Fibroblast of lung (primary cell): ENCODE measurements at regions not wholly inside any gene's neighbourhood (a gene's known extent, or its start where the extent isn't known, plus 50 kb on each side); places are given as distances from the start of the nearest gene placed in this dataset.

ENCODE experiments used
- EZH2 ChIP-seq: IDR thresholded peaks from 2 replicates; pipeline ENCODE4 v1.5.1; 2012; ENCODE audit warnings: low read length, control low read depth, mild to moderate bottlenecking; ENCODE audit errors: missing control alignments
- TF ChIP-seq, protein P1 (sequence below), 2 donors: IDR thresholded peaks in 1 of 2; conservative IDR thresholded peaks in 1 of 2; 1 replicate in 1 of 2; 2 replicates in 1 of 2; pipeline ENCODE4 v1.5.1; 2011 to 2012; ENCODE audit warnings: low read length in 2 of 2, control low read depth in 1 of 2, inconsistent platforms in 1 of 2, low read depth in 1 of 2, mild to moderate bottlenecking in 1 of 2

DNA sequence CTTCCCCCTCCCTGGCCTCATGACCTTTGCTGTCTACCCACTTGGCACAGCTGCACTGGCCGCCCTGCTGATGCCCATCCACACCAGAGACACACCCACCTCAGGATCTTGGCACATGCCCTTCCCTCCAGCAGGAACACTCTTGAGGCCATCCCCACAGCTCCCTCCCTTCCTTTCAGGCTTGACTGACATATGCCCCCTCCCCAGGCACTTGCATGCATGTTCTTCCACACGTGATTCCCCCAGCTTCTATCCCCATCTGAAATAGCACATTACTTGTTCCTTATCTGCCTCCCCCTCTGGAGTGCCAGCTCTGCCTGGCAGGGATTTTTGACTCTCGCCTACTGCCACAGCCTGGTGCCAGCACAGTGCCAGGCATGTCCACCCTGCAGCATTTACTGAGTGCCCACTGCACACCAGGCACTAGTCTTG, 98.5 kb upstream of the SLC25A33 start:
- TF ChIP-seq, protein P1, sequence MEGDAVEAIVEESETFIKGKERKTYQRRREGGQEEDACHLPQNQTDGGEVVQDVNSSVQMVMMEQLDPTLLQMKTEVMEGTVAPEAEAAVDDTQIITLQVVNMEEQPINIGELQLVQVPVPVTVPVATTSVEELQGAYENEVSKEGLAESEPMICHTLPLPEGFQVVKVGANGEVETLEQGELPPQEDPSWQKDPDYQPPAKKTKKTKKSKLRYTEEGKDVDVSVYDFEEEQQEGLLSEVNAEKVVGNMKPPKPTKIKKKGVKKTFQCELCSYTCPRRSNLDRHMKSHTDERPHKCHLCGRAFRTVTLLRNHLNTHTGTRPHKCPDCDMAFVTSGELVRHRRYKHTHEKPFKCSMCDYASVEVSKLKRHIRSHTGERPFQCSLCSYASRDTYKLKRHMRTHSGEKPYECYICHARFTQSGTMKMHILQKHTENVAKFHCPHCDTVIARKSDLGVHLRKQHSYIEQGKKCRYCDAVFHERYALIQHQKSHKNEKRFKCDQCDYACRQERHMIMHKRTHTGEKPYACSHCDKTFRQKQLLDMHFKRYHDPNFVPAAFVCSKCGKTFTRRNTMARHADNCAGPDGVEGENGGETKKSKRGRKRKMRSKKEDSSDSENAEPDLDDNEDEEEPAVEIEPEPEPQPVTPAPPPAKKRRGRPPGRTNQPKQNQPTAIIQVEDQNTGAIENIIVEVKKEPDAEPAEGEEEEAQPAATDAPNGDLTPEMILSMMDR (conservative IDR thresholded peaks at IDR 0.05 in 1 of 2, IDR thresholded peaks at IDR 0.05 in 1 of 2; ENCODE audit: low read depth in 1 of 2, low read length in 2 of 2), result no peak
- no peak for TF ChIP-seq EZH2
